ENCODE measurements at regions not wholly inside any gene's neighbourhood (a gene's known extent, or its start where the extent isn't known, plus 50 kb on each side); places are given as distances from the start of the nearest gene placed in this dataset.

DNA sequence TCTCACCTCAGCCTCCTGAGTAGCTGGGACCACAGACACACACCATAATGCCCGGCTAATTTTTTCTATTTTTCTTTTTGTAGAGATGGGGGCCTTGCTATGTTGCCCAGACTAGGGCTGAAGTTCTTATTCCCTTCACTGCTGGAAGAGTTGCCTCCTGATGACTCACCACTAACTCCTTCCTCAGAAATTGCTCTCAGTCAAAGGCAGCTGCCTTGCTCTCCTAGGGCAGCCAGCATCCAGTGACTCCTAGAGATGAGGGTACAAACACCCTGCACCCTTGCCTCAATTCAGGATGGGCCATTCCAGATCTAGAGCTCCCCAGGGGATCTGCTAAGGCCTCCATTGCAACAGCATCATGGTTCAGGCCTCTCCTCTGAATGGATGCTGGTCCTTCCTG lies 54.0 kb upstream of the RASSF8 start:
- no peak overlapping the region for H3K27ac Mint-ChIP-seq
- no peak overlapping the region for H3K4me3 Mint-ChIP-seq
- H4K5ac ChIP-seq (ENCODE audit: insufficient read length, low read depth, low read length), result no peak overlapping the region
- H4K91ac ChIP-seq (ENCODE audit: insufficient read length, low read depth, low read length), result no peak overlapping the region
- DNase-seq, result no peak
- H3K79me1 ChIP-seq (ENCODE audit: insufficient read depth, low read depth, low read length, poor library complexity, severe bottlenecking), result no peaks in the 10 kb centered on the region
- H3K4ac ChIP-seq (ENCODE audit: low read depth, low read length), result no peak overlapping the region
- H3K18ac ChIP-seq (ENCODE audit: insufficient read length, low read depth, low read length), result no peak overlapping the region
- no peak overlapping the region for H2BK120ac ChIP-seq (ENCODE audit: low read depth, low read length, poor library complexity, severe bottlenecking)
- H3K4me2 ChIP-seq (ENCODE audit: insufficient read depth, insufficient read length, low read length), result no peak overlapping the region
- no peak overlapping the region for H2BK15ac ChIP-seq (ENCODE audit: low read depth, low read length)
- H4K8ac ChIP-seq (replicated peaks; ENCODE audit: insufficient read length, low read depth, low read length), result no peak overlapping the region
- H3K27ac ChIP-seq (ENCODE audit: insufficient read length, low read depth, low read length), result no peak overlapping the region
- H3K27me3 Mint-ChIP-seq (ENCODE audit: low read depth), result no peaks in the 10 kb centered on the region
- H3K23me2 ChIP-seq (ENCODE audit: insufficient read length, low read depth, low read length, poor library complexity, severe bottlenecking), result no peaks in the 10 kb centered on the region
- H3K14ac ChIP-seq (ENCODE audit: insufficient read depth, low read length), result no peak overlapping the region
- H2BK12ac ChIP-seq (ENCODE audit: insufficient read length, low read depth, low read length), result no peak overlapping the region
- H2BK5ac ChIP-seq (ENCODE audit: insufficient read length, low read length), result no peak overlapping the region
- no peak overlapping the region for H2BK20ac ChIP-seq (ENCODE audit: low read depth, low read length, poor library complexity, severe bottlenecking)
- no peak overlapping the region for H2AFZ ChIP-seq (ENCODE audit: low read length)
- H3K27me3 ChIP-seq (ENCODE audit: insufficient read depth, low read length), result no peaks in the 10 kb centered on the region
- H2AK5ac ChIP-seq (ENCODE audit: insufficient read length, low read length), result no peak overlapping the region
- H3K36me3 Mint-ChIP-seq (ENCODE audit: insufficient read depth in 1 of 3, low read depth in 3 of 3), result no peaks in the 10 kb centered on the region
- peaks cover 0 to 6% of the 10 kb centered on the region in 2 experiments; a peak in 1 of 4 replicates for H3K4me1 Mint-ChIP-seq
- no peaks in the 10 kb centered on the region for H3K9me3 ChIP-seq (ENCODE audit: control insufficient read depth, low read depth, low read length)
- H3K56ac ChIP-seq (ENCODE audit: insufficient read length, low read depth, low read length), result no peak overlapping the region
- H3K9me3 Mint-ChIP-seq, result 0 out of 5 replicates have a peak, but pooled peaks cover 0 to under 1% of the 10 kb centered on the region in 2 experiments
- H3K9ac ChIP-seq (ENCODE audit: extremely low read depth, insufficient read length, low read length), result no peak overlapping the region
- peak overlapping the region; percentile 12 for H3K23ac ChIP-seq (ENCODE audit: insufficient read length, low read depth, low read length)
- no peak overlapping the region for H3T11ph ChIP-seq (ENCODE audit: low read length)
- no peaks in the 10 kb centered on the region for H4K20me1 ChIP-seq (ENCODE audit: control insufficient read depth, insufficient read depth, insufficient read length)
- WGBS (ENCODE audit: extremely low coverage, insufficient read length, low lambda C conversion rate), result no CpG with 5 or more reads among the region's 1 CpG
- H3K4me1 ChIP-seq (ENCODE audit: insufficient read depth, low read length), result no peaks in the 10 kb centered on the region
- TF ChIP-seq CTCF (conservative IDR thresholded peaks at IDR 0.05), result no peak
- no peaks in the 10 kb centered on the region for H3K79me2 ChIP-seq (ENCODE audit: insufficient read depth, low read length)
